GM12891 (cell line): ENCODE measurements at regions not wholly inside any gene's neighbourhood (a gene's known extent, or its start where the extent isn't known, plus 50 kb on each side); places are given as distances from the start of the nearest gene placed in this dataset.

Experiments
- DNase-seq: peaks from one replicate; pipeline ENCODE4 v3.0.0; 2011; ENCODE audit warnings: low spot score; ENCODE audit not compliant: insufficient read length
- FAIRE-seq: peaks from 2 replicates; lab custom pipeline; 2011; peaks lifted over from hg19 to GRCh38; lab: Jason Lieb, UNC
- PAX5 ChIP-seq: IDR thresholded peaks from 2 replicates; pipeline ENCODE4 v1.6.1; 2011; ENCODE audit warnings: low read length, moderate library complexity, mild to moderate bottlenecking; ENCODE audit not compliant: insufficient read depth, severe bottlenecking
- POLR2A ChIP-seq: IDR thresholded peaks from 2 replicates; pipeline ENCODE4 v1.6.1; 2011; ENCODE audit warnings: low read depth, low read length, control low read depth
- POLR2AphosphoS5 ChIP-seq: IDR thresholded peaks from 2 replicates; pipeline ENCODE4 v1.6.1; 2011; ENCODE audit warnings: low read depth, low read length, control low read depth
- POU2F2 ChIP-seq: IDR thresholded peaks from 2 replicates; pipeline ENCODE4 v1.6.1; 2011; ENCODE audit warnings: low read depth, mild to moderate bottlenecking, control low read depth, low read length, moderate library complexity
- SPI1 ChIP-seq: IDR thresholded peaks from 2 replicates; pipeline ENCODE4 v1.6.1; 2011; ENCODE audit warnings: low read depth, low read length, control low read depth
- TAF1 ChIP-seq: IDR thresholded peaks from 2 replicates; pipeline ENCODE4 v1.6.1; 2011; ENCODE audit warnings: low read depth, low read length, control low read depth

DNA sequence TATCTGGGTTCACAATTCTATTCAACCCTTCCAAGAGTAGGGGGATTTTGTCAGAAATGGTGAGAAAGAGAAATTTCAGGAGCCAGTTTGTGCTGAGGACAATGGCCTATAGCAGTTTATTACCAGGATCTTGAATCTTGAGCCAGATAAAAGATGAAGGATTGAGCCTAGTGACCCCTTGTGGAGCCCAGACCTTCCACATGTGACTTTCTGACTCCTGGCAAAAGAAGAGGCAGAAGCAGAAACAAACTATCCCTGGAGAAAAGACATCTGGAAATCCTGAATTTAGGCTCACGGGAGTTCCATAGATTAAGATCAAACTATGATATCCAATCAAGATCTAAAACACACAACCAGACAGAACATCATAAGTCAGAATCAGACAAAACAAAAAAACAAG lies 60.9 kb upstream of the CHRM2 start:
- TF ChIP-seq POLR2AphosphoS5 (no peak), POU2F2 (no peak), SPI1 (no peak), POLR2A (no peak), PAX5 (no peak), TAF1 (no peak)
- DNase-seq = no peak
- FAIRE-seq = no peak

DNA sequence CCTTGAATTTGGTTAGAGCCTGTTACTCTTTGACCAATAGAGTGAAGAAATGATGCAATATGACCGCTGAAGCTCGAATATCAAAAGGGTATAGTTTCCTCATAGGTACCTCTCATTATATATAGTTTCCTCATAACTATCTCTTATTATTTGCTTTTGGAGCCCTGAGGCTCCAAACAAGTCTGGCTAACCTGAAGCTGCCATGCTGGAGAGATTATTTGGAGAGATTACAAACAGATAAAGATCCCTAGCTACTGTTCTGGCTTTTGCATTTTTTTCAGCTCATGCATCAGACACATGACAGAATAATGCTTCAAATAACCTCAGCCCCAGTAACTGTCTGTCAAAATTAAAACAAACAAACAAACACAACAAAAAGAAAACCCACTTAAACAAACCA lies 65.4 kb upstream of the CHRM2 start:
- DNase-seq (no peak), FAIRE-seq (no peak)
- TF ChIP-seq POLR2A (no peak), TAF1 (no peak), POU2F2 (no peak), POLR2AphosphoS5 (no peak), PAX5 (no peak), SPI1 (no peak)

DNA sequence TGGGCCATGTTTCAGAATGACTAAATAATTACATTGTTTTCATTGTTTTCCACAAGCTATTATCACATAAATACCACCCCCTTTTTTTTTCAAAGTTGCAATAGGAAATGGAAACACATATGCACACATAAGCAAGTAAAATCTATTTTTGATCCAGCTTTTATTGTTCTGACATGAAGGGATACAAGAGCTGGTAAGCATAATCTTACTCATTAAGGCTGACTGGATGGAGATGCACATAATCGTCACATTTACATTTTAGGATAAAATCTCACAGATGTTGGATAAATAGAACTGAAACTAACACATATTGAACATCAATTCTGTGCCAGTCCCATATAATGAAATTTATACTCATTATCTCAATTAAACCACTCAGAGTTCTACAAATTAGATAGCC lies 84.5 kb upstream of the CHRM2 start:
- no peak for FAIRE-seq
- TF ChIP-seq POLR2A = no peak
- TF ChIP-seq POU2F2 = no peak
- TF ChIP-seq SPI1 = no peak
- TF ChIP-seq TAF1 = no peak
- TF ChIP-seq PAX5 = no peak
- TF ChIP-seq POLR2AphosphoS5 = no peak

DNA sequence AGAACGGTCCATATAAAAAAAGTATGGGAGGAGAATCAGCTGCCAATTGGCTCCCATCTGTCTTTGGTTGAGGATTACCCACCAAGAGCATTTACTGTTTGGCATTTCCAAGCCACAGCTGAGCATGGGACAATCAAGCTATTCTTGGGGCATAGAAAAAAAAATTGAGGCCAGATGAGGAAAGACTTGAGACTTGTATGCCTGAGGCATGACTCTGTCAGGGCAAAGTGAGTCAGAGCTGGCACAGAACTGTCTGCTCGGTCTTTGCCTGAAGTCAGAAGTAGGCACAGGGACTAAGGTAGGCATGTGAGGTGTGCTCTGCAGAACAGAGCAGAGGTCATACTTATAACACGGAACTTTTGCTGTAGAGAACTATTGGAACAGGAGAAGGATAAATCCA lies 126.5 kb upstream of the CHRM2 start:
- FAIRE-seq (no peak), DNase-seq (no peak)
- TF ChIP-seq POU2F2 (no peak), POLR2A (no peak), PAX5 (no peak), SPI1 (no peak), POLR2AphosphoS5 (no peak), TAF1 (no peak)

More for the DNA sequence above, 84.5 kb upstream of the CHRM2 start:
- DNase-seq = no peak

DNA sequence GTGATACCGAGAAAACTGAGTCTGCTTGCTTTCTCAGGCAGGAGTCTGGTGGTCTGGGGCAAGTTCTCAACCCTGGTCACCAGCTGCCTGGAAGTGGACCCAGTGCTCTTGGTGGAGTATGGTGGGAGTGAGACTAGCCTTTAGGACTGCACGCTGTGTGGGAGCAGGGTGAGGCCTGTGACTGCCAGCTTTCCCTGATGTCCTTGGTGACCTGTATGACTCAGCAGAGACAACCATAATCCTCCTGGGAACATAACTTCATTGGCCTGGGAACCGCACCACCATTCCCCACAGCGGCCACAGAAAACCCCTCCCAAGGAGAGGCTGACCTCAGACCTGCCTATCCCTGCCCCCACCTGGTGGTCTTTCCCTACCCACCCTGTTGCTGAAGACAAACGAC lies 139.5 kb upstream of the CHRM2 start:
- no peak for DNase-seq
- FAIRE-seq = no peak
- no peak for TF ChIP-seq PAX5
- no peak for TF ChIP-seq POLR2A
- TF ChIP-seq SPI1 = no peak
- no peak for TF ChIP-seq TAF1
- TF ChIP-seq POLR2AphosphoS5 = no peak
- TF ChIP-seq POU2F2 = no peak

DNA sequence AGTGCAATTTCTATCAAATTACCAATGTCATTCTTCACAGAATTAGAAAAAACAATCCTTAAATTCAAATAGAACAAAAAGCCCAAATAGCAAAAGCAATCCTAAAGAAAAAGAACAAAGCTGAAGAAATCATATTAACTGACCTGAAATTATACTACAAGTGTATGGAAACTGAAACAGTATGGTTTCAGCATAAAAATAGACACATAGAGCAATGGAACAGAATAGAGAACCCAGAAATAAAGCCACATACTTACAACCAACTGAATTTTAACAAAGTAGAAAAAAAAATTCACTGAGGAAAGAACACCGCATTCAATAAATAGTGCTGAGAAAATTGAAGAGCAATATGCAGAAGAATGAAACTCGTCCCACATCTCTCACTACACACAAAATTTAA lies 142.0 kb upstream of the CHRM2 start:
- FAIRE-seq = no peak
- TF ChIP-seq PAX5 = no peak
- TF ChIP-seq POU2F2 = no peak
- TF ChIP-seq POLR2AphosphoS5 = no peak
- TF ChIP-seq TAF1 = no peak
- no peak for TF ChIP-seq POLR2A
- no peak for TF ChIP-seq SPI1
- DNase-seq = no peak

DNA sequence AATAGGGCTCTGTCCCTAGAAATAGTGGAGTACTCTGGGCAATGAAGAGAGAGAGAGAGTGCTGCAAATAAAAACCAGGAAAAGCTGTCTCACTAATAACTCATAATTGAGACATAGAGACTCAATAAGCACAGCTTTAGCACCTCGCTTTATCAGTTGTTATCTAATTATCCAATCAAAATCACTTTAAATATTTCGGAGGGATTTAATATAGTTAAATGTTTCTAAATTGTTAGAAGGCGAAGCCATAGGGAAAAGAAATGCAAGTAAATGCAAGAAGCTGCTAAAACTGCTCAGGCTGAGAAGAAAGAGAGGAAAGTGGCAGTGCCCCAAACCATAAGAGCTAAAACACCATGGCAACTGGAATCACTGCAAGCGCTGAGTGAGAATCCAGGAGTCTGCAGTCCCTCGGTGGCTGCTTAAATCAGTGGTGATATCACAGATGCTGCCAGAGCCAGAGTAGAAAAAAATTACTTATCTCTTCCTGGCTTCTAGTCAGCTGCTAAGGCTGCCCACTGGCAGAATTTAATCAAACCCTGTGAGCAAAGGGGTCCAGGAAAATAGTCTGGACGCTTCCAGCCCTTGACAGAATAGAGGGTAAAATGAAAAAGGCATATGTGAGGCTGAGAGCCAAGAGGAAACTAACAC lies 150.4 kb upstream of the CHRM2 start:
- FAIRE-seq (no peak), DNase-seq (no peak)
- TF ChIP-seq SPI1 (no peak), POLR2A (no peak), POLR2AphosphoS5 (no peak), POU2F2 (no peak), TAF1 (no peak), PAX5 (no peak)

DNA sequence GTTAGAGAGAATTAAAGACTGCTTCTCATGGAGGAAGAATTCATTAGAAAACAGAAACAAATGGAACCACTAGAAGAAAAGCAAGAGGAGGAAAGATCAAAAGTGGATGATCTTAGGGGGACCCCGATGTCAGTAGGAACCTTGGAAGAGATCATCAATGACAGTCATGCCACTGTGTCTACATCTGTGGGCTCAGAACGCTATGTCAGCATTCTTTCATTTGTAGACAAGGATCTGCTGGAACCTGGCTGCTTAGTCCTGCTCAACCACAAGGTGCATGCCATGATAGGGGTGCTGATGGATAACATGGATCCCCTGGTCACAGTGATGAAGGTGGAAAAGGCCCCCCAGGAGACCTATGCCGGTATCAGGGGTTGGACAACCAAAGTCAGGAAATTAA lies 154.4 kb upstream of the CHRM2 start:
- TF ChIP-seq POLR2AphosphoS5 (no peak), POLR2A (no peak), POU2F2 (no peak), PAX5 (no peak), TAF1 (no peak), SPI1 (no peak)
- DNase-seq = no peak
- FAIRE-seq = no peak

DNA sequence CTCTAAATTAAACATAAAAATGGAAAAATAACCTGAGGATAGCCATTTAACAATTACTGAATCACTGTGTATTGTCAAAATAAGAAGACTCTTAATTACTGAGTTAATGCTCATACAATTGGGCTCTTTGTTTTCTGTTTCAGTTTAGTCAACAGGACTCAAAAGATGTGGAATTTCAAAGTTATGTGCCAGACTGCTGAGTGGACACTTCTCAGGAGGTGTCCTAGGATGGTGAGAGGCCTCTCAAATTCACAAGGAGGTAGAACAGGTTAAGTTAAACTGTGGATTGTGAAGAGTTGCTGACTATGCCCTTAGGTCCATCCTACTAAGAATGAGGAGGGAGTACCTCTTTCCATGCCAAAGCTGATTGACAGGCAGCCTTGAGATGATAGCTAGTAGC lies 157.7 kb upstream of the CHRM2 start:
- FAIRE-seq = no peak
- DNase-seq = no peak
- TF ChIP-seq POU2F2 (no peak), SPI1 (no peak), POLR2A (no peak), POLR2AphosphoS5 (no peak), PAX5 (no peak), TAF1 (no peak)

DNA sequence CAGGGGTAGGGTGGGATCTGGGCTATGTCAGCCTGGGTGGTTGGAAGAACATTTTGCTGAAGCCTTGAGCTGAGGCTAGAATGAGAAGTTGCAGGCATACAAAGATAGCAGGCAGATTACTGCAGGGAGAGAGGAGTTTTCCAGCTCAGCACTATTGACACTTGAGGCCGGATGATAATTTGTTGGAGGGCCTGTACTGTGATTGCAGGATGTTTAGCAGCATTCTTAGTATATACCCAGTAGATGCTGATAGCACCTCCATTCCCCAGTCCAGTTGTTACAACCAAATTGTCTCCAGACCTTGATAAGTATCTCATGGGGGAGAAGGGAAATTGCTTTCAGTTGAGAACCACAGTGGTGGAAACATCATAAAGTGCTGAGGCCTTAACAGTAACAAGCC lies 158.6 kb upstream of the CHRM2 start:
- no peak for DNase-seq
- no peak for FAIRE-seq
- TF ChIP-seq POLR2AphosphoS5 = no peak
- no peak for TF ChIP-seq POU2F2
- no peak for TF ChIP-seq TAF1
- TF ChIP-seq SPI1 = no peak

DNA sequence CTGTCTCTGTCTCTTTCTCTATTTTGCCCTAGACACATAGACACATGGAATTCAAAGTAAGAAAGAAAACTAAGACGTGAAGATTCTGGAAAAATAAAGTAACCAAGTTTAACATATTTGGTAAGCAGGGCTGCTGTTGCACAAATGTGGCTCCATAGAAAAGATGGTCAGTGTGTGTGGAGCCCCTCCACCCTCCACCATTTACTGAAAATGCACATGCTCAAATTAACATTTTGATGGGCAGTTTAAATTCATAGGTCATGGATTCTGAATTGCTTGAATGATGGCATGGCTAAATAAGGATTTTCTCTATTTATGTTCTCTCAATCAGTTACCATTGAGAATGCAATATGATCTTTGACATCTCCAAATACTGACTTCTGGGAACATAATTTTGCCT lies 165.5 kb upstream of the CHRM2 start:
- DNase-seq (no peak), FAIRE-seq (no peak)
- no peak for TF ChIP-seq POLR2A
- TF ChIP-seq TAF1 = no peak
- no peak for TF ChIP-seq POU2F2
- TF ChIP-seq PAX5 = no peak
- no peak for TF ChIP-seq POLR2AphosphoS5
- no peak for TF ChIP-seq SPI1
